Lung microvascular endothelial cell (primary cell): ENCODE measurements at regions not wholly inside any gene's neighbourhood (a gene's known extent, or its start where the extent isn't known, plus 50 kb on each side); places are given as distances from the start of the nearest gene placed in this dataset.

Source experiments
- DNase-seq, 2 donors: peaks; one replicate each; pipeline versions ENCODE4 v3.0.0 to v3.0.0-alpha.2; 2010; ENCODE audit warnings: low read depth in 2 of 2

DNA sequence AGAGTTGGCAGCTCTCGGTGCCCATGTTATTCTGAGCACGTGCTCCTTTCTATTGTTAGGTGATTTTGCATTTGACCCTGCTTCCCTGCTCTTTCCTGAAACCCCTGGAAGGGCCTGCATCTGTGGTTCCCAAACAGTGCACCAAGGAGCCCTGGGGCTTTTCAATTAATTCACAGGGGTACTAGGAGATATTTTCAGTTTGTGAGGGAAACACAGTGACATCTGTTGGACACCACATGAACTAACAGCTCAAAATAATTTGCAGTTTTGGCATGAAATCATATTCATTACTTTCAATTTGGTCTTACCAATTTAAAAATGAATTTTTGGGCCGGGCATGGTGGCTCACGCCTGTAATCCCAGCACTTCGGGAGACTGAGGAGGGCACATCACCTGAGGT lies 156.6 kb downstream of the GATB start:
- DNase-seq: peak; percentile 28 to 46

DNA sequence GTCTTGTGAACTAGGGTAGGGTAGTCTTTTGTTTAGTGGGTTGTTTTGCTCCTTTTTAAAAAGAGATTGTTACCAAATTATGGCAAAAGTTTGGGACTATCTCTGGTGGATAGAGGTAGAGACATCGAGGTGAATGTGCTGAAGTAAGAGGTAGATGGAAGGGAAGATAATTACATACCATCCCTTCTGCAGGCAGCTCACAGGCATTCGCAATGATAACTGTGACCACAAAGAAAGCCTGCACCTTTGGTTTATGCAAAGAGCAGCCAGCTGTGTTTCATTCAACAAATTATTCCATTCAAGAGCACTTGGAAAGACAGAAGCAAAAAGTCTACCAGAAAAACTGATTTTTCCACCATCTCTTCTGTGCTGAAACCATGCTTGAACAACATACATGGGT lies 155.6 kb downstream of the GATB start:
- DNase-seq: no peak

DNA sequence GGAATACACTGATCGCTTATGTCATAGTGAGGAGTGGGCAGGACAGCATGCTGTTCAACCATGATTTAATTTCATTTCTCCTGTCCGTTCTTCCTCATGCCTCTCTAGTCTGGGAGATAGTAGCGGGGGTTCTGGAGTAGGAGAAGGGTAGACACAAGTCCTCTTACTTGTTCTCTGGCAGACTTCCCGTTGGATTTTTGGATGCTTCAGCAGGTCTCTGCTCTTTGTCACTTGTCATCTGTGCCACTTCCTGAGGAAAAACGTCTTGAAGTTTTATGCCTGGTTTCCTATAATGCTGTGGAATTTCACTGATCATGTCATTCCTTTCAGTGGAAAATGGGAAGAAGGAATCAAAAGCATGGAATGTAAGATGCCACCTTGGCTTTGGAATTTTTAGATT lies 154.7 kb downstream of the GATB start:
- DNase-seq: no peak

DNA sequence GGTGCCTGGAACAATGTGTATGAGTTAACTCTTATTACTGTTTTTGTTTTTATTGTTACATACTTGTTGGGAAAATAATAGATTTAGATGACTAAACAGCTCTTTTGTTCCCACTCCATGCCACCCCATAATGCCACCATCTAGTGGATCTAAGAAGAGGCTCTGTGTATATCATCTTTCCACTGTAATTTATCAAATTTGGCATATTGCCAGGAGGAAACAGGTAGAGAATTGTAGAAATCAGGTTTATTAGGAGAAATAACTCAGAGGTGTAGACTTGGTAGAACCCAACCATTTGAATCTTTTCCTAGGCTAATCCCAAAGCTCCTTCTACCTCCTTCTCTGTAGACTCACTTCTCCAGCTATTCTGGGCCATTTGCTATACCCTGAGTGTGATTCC lies 150.6 kb downstream of the GATB start:
- no peak for DNase-seq

DNA sequence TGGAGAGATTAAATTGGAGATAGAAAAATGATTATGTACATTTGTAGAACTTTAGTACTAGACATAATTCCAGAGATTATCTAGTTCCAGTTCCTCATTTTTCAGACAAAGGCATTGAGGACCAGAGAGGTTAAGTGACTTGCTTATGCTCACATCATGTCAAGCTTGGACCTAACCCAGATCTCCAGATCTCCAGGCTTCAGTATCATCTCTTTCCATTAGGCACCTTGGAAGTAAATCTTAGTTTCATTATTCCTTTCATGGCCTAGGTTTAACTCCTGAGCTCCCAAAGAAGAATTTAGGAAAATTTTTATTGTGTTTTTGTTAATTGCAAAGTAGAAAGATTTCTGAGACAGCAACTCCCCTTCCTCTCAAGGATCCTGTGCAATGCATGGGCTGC lies 148.8 kb downstream of the GATB start:
- no peak for DNase-seq

DNA sequence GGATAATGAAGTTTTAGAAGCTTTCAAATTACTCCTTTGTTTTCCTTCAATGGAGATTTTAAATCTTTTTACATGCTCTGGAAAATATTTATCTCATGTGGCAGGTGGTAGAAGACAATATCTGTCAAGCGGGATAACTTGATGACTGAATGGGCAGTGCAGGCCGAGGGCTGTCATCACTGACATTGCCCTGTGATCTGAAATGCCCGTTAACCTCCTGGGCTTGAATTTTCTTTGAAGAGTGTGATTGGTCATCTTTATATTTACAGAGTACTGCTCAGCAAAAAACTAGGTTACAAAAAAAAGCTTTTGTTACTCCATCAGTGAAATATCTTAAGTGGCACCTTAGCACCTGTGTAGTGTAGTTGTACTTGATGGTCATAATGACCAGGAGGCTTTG lies 147.5 kb downstream of the GATB start:
- DNase-seq: no peak

DNA sequence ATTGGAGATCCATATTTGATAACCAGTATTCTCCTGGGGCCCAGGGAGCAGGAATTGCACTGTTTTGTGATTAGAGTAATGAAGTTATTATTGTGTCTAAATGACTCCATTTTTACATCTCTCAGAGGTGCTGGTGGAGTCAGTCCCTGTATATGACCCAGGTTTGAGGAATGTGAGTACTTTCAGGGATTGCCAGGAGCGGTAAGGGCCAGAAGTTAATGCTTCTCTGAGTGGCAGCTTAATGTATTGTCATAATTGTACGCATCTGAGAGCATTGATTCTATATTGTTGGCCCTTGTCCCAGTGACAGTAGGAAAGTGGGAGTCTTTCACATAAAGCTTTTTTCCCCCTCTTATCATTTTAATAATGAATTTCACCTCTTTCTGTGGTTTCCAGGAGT lies 146.2 kb downstream of the GATB start:
- no peak for DNase-seq

DNA sequence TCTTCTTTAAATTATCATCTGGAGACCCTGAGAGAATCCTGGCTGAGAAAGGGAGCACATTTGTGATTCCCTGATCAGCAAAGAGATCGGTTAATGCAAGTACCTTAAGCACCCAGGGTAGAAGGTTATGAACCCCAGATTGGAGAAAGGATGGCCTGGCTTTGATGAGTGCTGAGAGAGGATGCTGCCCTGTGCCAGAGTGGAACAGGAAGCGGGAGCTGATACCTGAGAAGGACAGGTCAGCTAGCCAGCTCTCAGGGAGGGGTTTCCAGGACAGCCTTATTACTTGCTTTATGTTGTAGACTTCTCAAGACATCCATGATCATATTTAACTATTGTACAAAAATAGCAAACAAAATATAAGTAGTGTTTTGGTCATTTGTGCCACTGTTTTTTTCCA lies 141.9 kb downstream of the GATB start:
- no peak for DNase-seq

DNA sequence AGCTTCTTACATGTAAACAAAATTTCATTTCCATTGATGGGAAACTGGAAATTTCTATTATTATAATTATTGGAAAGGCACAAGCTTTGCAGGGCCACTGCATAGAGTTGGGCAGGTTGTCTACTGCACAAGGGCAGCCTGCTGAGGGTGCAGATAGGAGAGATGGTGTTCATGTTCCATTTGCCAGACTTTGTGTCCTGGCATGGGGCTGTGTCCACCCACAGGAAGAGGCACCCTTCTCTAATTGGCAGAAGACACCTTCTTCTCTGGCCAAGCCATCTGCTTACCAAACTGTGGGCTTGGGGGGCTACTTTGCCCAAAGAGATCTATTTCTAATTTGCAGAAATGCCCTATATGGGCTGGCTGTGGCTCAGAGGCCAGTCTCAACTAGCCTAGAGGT lies 140.7 kb downstream of the GATB start:
- DNase-seq: no peak
